T-helper 2 cell treated with Interferon-gamma antibody and Interleukin-4, amounts not matched to agents 5 μg/mL and 100 μg/mL, for 36 hours (primary cell): ENCODE measurements at regions not wholly inside any gene's neighbourhood (a gene's known extent, or its start where the extent isn't known, plus 50 kb on each side); places are given as distances from the start of the nearest gene placed in this dataset.

Experiments
- DNase-seq: peaks from one replicate; pipeline ENCODE4 v3.0.0; 2021; ENCODE audit warnings: low spot score
- H3K27ac Mint-ChIP-seq: one replicate; pipeline ENCODE4 v1.8.0; 2021; ENCODE audit warnings: mild to moderate bottlenecking, mixed read lengths
- H3K27me3 Mint-ChIP-seq: one replicate; pipeline ENCODE4 v1.8.0; 2021; ENCODE audit warnings: low read depth, mixed read lengths
- H3K36me3 Mint-ChIP-seq: one replicate; pipeline ENCODE4 v1.8.0; 2021; ENCODE audit warnings: low read depth, mixed read lengths
- H3K4me1 Mint-ChIP-seq: one replicate; pipeline ENCODE4 v1.8.0; 2021; ENCODE audit warnings: low read depth, mixed read lengths
- H3K4me3 Mint-ChIP-seq: one replicate; pipeline ENCODE4 v1.8.0; 2022; ENCODE audit warnings: mild to moderate bottlenecking, moderate library complexity, mixed read lengths
- H3K9me3 Mint-ChIP-seq: one replicate; pipeline ENCODE4 v1.8.0; 2021; ENCODE audit warnings: mixed read lengths

GRCh38 chr4:38317041-38317674 is 346.8 kb upstream of the KLF3 start:
- no peak overlapping the region for H3K4me3 Mint-ChIP-seq
- no peak overlapping the region for H3K27ac Mint-ChIP-seq
- peaks cover 30% of the 10 kb centered on the region for H3K4me1 Mint-ChIP-seq
- peaks cover 10% of the 10 kb centered on the region for H3K9me3 Mint-ChIP-seq
- no peak for DNase-seq
- H3K27me3 Mint-ChIP-seq: peaks cover 23% of the 10 kb centered on the region
- H3K36me3 Mint-ChIP-seq: peaks cover 9% of the 10 kb centered on the region

DNA sequence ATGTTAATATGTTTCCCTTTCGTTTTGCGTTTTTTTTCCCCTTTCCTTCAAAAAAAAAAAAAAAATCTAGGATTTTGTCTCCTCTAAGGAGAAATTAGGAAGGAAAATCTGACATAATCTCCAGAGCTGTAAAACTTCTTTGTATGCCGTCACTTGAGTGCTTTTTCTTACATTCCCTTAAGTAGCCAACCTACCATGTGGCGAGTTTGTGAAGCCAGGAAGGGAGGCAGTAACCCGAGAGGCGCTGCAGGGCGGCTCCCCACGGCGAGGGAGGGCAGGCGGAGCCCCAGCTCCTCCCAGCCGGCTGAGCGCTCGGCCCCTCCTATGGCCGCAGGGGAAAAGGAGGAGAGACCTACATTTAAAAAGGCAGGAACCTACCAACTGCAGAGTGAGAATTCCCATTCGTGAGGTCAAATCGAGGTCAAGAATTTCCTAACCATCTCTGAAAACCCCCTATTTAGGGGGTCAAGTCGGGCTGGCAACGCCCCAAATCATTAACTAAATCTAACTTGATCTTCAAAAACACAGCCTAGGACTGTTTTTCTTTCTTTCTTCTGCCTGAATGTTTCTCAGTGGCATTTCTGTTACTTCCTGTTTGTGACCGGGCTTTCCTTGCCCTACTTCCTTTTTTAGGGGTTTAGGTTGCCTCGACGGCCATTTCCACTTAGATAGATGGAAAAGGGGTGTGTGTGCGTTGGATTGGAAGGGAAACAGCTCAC is 345.1 kb upstream of the KLF3 start:
- DNase-seq: peak; percentile 65
- H3K9me3 Mint-ChIP-seq: peaks cover under 1% of the 10 kb centered on the region
- H3K27ac Mint-ChIP-seq: peak overlapping the region; percentile 92
- peaks cover 3% of the 10 kb centered on the region for H3K36me3 Mint-ChIP-seq
- peak overlapping the region; percentile 86 for H3K4me3 Mint-ChIP-seq
- H3K27me3 Mint-ChIP-seq: peaks cover 19% of the 10 kb centered on the region
- peaks cover 27% of the 10 kb centered on the region for H3K4me1 Mint-ChIP-seq

GRCh38 chr4:38319456-38320342 is 344.3 kb upstream of the KLF3 start:
- peaks cover 1% of the 10 kb centered on the region for H3K36me3 Mint-ChIP-seq
- H3K27ac Mint-ChIP-seq: peak overlapping the region; percentile 92
- H3K9me3 Mint-ChIP-seq: peaks cover 3% of the 10 kb centered on the region
- peaks cover 18% of the 10 kb centered on the region for H3K27me3 Mint-ChIP-seq
- DNase-seq: peak; percentile 77
- peaks cover 23% of the 10 kb centered on the region for H3K4me1 Mint-ChIP-seq
- peak overlapping the region; percentile 86 for H3K4me3 Mint-ChIP-seq

DNA sequence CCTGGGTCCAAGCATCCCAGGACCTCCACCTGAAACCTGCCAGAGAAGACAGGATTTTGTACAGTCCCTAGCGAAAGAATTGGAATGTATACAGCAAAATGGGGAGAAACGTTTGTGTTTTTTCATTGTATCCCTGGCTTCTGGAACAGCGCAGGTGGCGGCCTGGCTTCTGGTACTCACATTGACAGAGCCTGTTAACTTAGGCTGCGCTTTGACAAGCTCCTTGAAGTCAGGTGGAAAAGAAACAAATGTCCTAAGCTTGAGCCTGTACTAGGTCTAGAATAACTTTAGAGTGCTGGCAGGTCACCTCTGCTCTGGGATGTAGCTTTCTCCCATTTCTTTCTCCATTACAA is 343.7 kb upstream of the KLF3 start:
- Mint-ChIP-seq H3K9me3 (peaks cover 3% of the 10 kb centered on the region), H3K4me3 (no peak overlapping the region), H3K36me3 (peaks cover 1% of the 10 kb centered on the region), H3K4me1 (peaks cover 23% of the 10 kb centered on the region), H3K27me3 (peaks cover 14% of the 10 kb centered on the region), H3K27ac (no peak overlapping the region)
- DNase-seq: no peak

- H3K27ac Mint-ChIP-seq: no peak overlapping the region
- peaks cover 1% of the 10 kb centered on the region for H3K36me3 Mint-ChIP-seq
- H3K4me3 Mint-ChIP-seq: no peak overlapping the region
- DNase-seq: no peak
- peaks cover 14% of the 10 kb centered on the region for H3K27me3 Mint-ChIP-seq
- peaks cover 3% of the 10 kb centered on the region for H3K9me3 Mint-ChIP-seq
- peaks cover 23% of the 10 kb centered on the region for H3K4me1 Mint-ChIP-seq
Measured at GRCh38 chr4:38320833-38321232, 343.2 kb upstream of the KLF3 start.

DNA sequence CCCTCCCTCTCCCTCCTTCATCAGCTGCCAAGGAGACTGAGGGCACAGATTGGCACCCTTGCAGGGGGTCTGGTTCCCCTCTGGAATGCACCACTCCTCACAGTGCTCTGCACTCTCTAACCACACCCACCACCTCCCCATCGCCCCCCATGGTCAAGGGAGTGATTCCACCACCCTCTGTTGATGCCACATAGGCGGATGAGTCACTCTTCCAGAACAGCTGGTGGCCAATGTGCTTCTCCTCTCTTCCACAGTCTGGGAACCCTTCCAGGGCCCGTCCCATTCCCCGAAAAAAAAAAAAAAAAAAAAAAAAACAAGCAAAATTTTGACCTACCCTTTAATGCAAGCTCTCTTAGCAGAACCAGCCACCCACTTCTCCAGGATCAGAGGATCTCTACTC is 341.3 kb upstream of the KLF3 start:
- H3K27ac Mint-ChIP-seq: no peak overlapping the region
- H3K27me3 Mint-ChIP-seq: peaks cover 14% of the 10 kb centered on the region

GRCh38 chr4:38323141-38323641 is 340.8 kb upstream of the KLF3 start:
- no peak overlapping the region for H3K27ac Mint-ChIP-seq
- H3K27me3 Mint-ChIP-seq: peaks cover 14% of the 10 kb centered on the region
- H3K36me3 Mint-ChIP-seq: peaks cover 1% of the 10 kb centered on the region
- H3K9me3 Mint-ChIP-seq: peaks cover 3% of the 10 kb centered on the region
- peaks cover 19% of the 10 kb centered on the region for H3K4me1 Mint-ChIP-seq
- no peak overlapping the region for H3K4me3 Mint-ChIP-seq
- DNase-seq: no peak

More for the DNA sequence above, 341.3 kb upstream of the KLF3 start:
- H3K9me3 Mint-ChIP-seq: peaks cover 3% of the 10 kb centered on the region
- DNase-seq: no peak
- H3K4me3 Mint-ChIP-seq: no peak overlapping the region
- peaks cover 1% of the 10 kb centered on the region for H3K36me3 Mint-ChIP-seq
- peaks cover 21% of the 10 kb centered on the region for H3K4me1 Mint-ChIP-seq

DNA sequence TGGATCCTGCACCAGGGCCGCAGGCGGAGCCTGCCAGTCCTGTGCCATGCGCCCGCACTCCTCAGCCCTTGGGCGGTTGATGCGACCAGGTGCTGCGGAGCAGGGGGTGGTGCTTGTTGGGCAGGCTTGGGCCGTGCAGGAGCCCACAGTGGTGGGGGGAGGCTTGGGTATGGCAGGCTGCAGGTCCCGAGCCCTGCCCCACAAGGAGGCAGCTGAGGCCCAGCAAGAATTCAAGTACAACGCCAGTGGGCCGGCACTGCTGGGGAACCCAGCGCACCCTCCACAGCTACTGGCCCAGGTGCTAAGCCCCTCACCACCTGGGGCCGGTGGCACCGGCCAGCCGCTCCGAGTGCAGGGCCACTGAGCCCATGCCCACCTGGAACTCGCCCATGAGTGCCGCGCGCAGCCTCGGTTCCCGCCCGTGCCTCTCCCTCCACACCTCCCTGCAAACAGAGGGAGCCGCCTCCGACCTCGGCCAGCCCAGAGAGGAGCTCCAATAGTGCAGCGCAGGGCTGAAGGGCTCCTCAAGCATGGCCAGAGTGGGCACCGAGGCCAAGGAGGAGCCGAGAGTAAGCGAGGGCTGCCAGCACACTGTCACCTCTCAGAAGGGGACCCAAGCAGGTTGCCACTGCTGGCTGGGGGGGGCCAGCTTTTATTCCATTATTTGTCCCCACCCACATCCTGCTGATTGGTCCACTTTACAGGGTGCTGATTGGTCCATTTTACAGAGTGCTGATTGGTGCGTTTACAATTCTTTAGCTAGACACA is 339.0 kb upstream of the KLF3 start:
- no peak for DNase-seq
- no peaks in the 10 kb centered on the region for H3K36me3 Mint-ChIP-seq
- peaks cover 3% of the 10 kb centered on the region for H3K9me3 Mint-ChIP-seq
- peaks cover 20% of the 10 kb centered on the region for H3K27me3 Mint-ChIP-seq
- H3K27ac Mint-ChIP-seq: no peak overlapping the region
- no peak overlapping the region for H3K4me3 Mint-ChIP-seq
- H3K4me1 Mint-ChIP-seq: peaks cover 13% of the 10 kb centered on the region

DNA sequence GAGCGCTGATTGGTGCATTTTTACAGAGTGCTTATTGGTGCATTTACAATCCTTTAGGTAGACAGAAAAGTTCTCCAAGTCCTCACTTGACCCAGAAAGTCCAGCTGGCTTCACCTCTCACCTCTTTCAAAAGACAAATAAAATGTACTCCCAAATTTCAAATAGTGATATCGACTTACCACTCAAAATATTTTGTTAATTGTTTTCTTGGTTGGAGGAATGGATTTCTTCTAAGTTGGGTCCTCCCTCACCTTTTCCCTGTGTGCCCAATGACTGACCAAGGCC is 338.4 kb upstream of the KLF3 start:
- Mint-ChIP-seq H3K9me3 (peaks cover 3% of the 10 kb centered on the region), H3K36me3 (no peaks in the 10 kb centered on the region), H3K27ac (no peak overlapping the region), H3K4me1 (peaks cover 11% of the 10 kb centered on the region), H3K4me3 (no peak overlapping the region), H3K27me3 (peaks cover 25% of the 10 kb centered on the region)
- no peak for DNase-seq

- H3K4me3 Mint-ChIP-seq: no peak overlapping the region
- no peak overlapping the region for H3K27ac Mint-ChIP-seq
- peaks cover 7% of the 10 kb centered on the region for H3K4me1 Mint-ChIP-seq
- H3K9me3 Mint-ChIP-seq: peaks cover 3% of the 10 kb centered on the region
- no peaks in the 10 kb centered on the region for H3K36me3 Mint-ChIP-seq
- DNase-seq: no peak
- H3K27me3 Mint-ChIP-seq: peaks cover 34% of the 10 kb centered on the region
Measured at GRCh38 chr4:38326499-38326898, 337.5 kb upstream of the KLF3 start.

DNA sequence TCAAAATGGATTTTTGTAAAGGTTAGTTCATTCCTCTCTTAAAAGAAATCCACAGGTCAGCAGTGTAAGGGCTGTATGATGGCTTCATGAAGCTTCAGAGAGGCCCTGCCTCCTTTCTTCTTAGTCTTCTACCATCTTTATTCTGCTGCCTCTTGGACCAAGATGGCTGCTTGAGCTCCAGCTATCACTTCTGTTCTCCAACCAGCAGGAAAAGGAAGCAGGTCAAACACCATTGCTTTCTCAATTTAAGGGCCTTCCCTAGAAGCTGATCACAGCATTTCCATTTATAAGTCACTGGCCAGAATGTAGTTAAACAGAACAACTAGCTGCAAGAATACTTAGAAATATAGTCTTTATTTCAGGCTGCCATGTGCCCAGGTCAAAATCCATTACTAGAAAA is 336.8 kb upstream of the KLF3 start:
- peaks cover 3% of the 10 kb centered on the region for H3K9me3 Mint-ChIP-seq
- H3K36me3 Mint-ChIP-seq: no peaks in the 10 kb centered on the region
- H3K27me3 Mint-ChIP-seq: peaks cover 32% of the 10 kb centered on the region
- no peak overlapping the region for H3K4me3 Mint-ChIP-seq
- no peak for DNase-seq
- no peak overlapping the region for H3K27ac Mint-ChIP-seq
- peaks cover 7% of the 10 kb centered on the region for H3K4me1 Mint-ChIP-seq

DNA sequence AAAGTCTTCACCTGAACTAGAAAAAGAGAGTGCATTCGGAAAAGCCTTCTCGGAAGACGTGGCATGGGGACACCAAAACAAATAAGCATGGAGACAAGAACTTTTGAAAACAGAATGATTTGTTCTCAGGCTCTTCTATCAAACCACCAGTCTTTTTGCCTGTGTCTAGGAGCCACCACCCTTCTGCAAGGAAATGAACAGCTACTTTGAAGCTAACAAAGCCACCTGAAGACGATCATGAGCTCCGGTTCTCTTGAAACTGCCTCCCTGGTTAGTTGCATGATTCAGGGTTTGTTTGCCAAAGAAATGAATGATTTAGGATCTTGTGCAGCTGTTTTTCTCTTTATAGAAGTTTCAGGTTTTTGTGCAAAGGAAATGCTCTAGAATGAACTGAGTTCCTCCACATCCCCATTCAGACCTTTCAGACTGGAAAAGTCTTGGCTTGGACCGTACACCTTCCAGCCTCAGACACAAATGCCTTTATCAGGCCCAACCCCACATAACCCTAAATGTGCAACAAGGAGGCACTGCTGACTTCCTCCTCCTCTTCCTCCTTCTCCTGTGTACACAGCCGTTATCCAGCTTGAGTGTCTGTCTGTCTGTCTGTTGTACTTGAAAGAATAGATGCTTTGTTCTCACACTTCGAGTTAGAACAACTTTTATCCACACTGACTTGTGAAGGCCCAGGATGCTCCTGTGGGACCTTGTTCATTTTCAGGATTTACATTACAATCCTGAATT is 334.8 kb upstream of the KLF3 start:
- peaks cover 7% of the 10 kb centered on the region for H3K4me1 Mint-ChIP-seq

GRCh38 chr4:38330321-38330720 is 333.7 kb upstream of the KLF3 start:
- DNase-seq: no peak
- Mint-ChIP-seq H3K4me1 (peaks cover 14% of the 10 kb centered on the region), H3K27ac (no peak overlapping the region), H3K4me3 (no peak overlapping the region), H3K9me3 (no peaks in the 10 kb centered on the region), H3K27me3 (peaks cover 46% of the 10 kb centered on the region), H3K36me3 (no peaks in the 10 kb centered on the region)

More for the DNA sequence above, 334.8 kb upstream of the KLF3 start:
- Mint-ChIP-seq H3K9me3 (peaks cover under 1% of the 10 kb centered on the region), H3K27ac (no peak overlapping the region), H3K4me3 (no peak overlapping the region), H3K36me3 (no peaks in the 10 kb centered on the region), H3K27me3 (peaks cover 41% of the 10 kb centered on the region)
- DNase-seq: no peak
